NT2/D1 (cell line): ENCODE measurements at regions not wholly inside any gene's neighbourhood (a gene's known extent, or its start where the extent isn't known, plus 50 kb on each side); places are given as distances from the start of the nearest gene placed in this dataset.

ENCODE experiments used
- DNase-seq: peaks from one replicate; pipeline ENCODE4 v3.0.0-alpha.2; 2011; ENCODE audit warnings: low read depth, low spot score
- H3K27me3 ChIP-seq: 2 replicates; pipeline ENCODE4 v1.6.0; 2011; ENCODE audit warnings: mild to moderate bottlenecking; ENCODE audit not compliant: insufficient read length, insufficient read depth
- H3K36me3 ChIP-seq: 2 replicates; pipeline ENCODE4 v1.6.1; 2011; ENCODE audit warnings: mild to moderate bottlenecking, low read length, mixed read lengths; ENCODE audit not compliant: insufficient read depth, insufficient read length
- H3K4me1 ChIP-seq: 2 replicates; pipeline ENCODE4 v1.5.1; 2011; ENCODE audit not compliant: insufficient read depth, insufficient read length
- H3K4me3 ChIP-seq: 2 replicates; pipeline ENCODE4 v1.5.1; 2011; ENCODE audit warnings: low read depth; ENCODE audit not compliant: insufficient read length
- H3K9ac ChIP-seq: 2 replicates; pipeline ENCODE4 v1.6.0; 2011; ENCODE audit warnings: low read depth; ENCODE audit not compliant: insufficient read length
- H3K9me3 ChIP-seq: 2 replicates; pipeline ENCODE4 v1.5.1; 2011; ENCODE audit warnings: mild to moderate bottlenecking, low read length; ENCODE audit not compliant: insufficient read depth
- SUZ12 ChIP-seq: IDR thresholded peaks from 2 replicates; pipeline ENCODE4 v1.6.1; 2011; ENCODE audit not compliant: insufficient read length, insufficient read depth; ENCODE audit errors: extremely low read depth
- YY1 ChIP-seq: IDR thresholded peaks from 2 replicates; pipeline ENCODE4 v1.6.1; 2011; ENCODE audit not compliant: insufficient read length, insufficient read depth
- ZNF274 ChIP-seq: IDR thresholded peaks from 2 replicates; pipeline ENCODE4 v1.6.1; 2011; ENCODE audit warnings: mild to moderate bottlenecking, low read depth, low read length

GRCh38 chr20:62581806-62582205 lies 60.5 kb upstream of the SLCO4A1 start:
- Histone ChIP-seq H3K9me3 (no peaks in the 10 kb centered on the region), H3K4me1 (peaks cover 21% of the 10 kb centered on the region), H3K36me3 (no peaks in the 10 kb centered on the region), H3K4me3 (no peak overlapping the region), H3K9ac (no peak overlapping the region), H3K27me3 (peaks cover 29% of the 10 kb centered on the region)
- DNase-seq, result no peak
- TF ChIP-seq ZNF274 (no peak), YY1 (no peak), SUZ12 (no peak)

- DNase-seq, result no peak
- TF ChIP-seq ZNF274 (no peak), SUZ12 (no peak)
- Histone ChIP-seq H3K27me3 (peaks cover 29% of the 10 kb centered on the region), H3K9ac (no peak overlapping the region), H3K36me3 (no peaks in the 10 kb centered on the region), H3K4me1 (peaks cover 21% of the 10 kb centered on the region), H3K9me3 (no peaks in the 10 kb centered on the region), H3K4me3 (no peak overlapping the region)
Measured at GRCh38 chr20:62583424-62583920, 58.8 kb upstream of the SLCO4A1 start.

GRCh38 chr20:62584671-62585460 lies 57.4 kb upstream of the SLCO4A1 start:
- no peak for TF ChIP-seq SUZ12
- TF ChIP-seq ZNF274, result no peak
- no peak for TF ChIP-seq YY1
- Histone ChIP-seq H3K9me3 (no peaks in the 10 kb centered on the region), H3K36me3 (no peaks in the 10 kb centered on the region), H3K27me3 (peaks cover 17% of the 10 kb centered on the region), H3K9ac (no peak overlapping the region), H3K4me1 (peaks cover 24% of the 10 kb centered on the region), H3K4me3 (no peak overlapping the region)
- no peak for DNase-seq

GRCh38 chr20:62585461-62585970 lies 56.8 kb upstream of the SLCO4A1 start:
- Histone ChIP-seq H3K4me3 (no peak overlapping the region), H3K36me3 (no peaks in the 10 kb centered on the region), H3K9me3 (no peaks in the 10 kb centered on the region), H3K27me3 (peaks cover 14% of the 10 kb centered on the region), H3K9ac (no peak overlapping the region), H3K4me1 (peaks cover 21% of the 10 kb centered on the region)
- TF ChIP-seq YY1 (no peak), ZNF274 (no peak), SUZ12 (no peak)
- DNase-seq, result no peak

GRCh38 chr20:62586799-62587198 lies 55.5 kb upstream of the SLCO4A1 start:
- Histone ChIP-seq H3K9ac (no peak overlapping the region), H3K4me3 (no peak overlapping the region), H3K9me3 (no peaks in the 10 kb centered on the region), H3K4me1 (peaks cover 14% of the 10 kb centered on the region), H3K36me3 (no peaks in the 10 kb centered on the region), H3K27me3 (peaks cover 10% of the 10 kb centered on the region)
- no peak for DNase-seq
- TF ChIP-seq YY1 (no peak), ZNF274 (no peak), SUZ12 (no peak)

GRCh38 chr20:62587757-62588402 lies 54.4 kb upstream of the SLCO4A1 start:
- Histone ChIP-seq H3K27me3 (peaks cover 5% of the 10 kb centered on the region), H3K9ac (no peak overlapping the region), H3K4me1 (peaks cover 10% of the 10 kb centered on the region), H3K9me3 (no peaks in the 10 kb centered on the region), H3K36me3 (no peaks in the 10 kb centered on the region), H3K4me3 (no peak overlapping the region)
- no peak for TF ChIP-seq YY1
- TF ChIP-seq SUZ12, result no peak
- TF ChIP-seq ZNF274, result no peak
- no peak for DNase-seq
